BJ (cell line): ENCODE measurements at regions not wholly inside any gene's neighbourhood (a gene's known extent, or its start where the extent isn't known, plus 50 kb on each side); places are given as distances from the start of the nearest gene placed in this dataset.

Source experiments
- CTCF ChIA-PET: fragments of 350-600 bp; formaldehyde crosslinking; extraction: SDS; loops from one replicate; lab custom pipeline; 2021; ENCODE audit warnings: antibody characterized with exemption, inconsistent platforms; lab: Yijun Ruan, JAX
- POLR2A ChIA-PET: fragments of 300-600 bp; sonication (Branson Sonifier 250); formaldehyde crosslinking; extraction: SDS; loops from one replicate; lab custom pipeline; 2021; ENCODE audit warnings: antibody characterized with exemption; lab: Charles Lee
- DNase-seq: peaks from one replicate; pipeline ENCODE4 v3.0.0-alpha.2; 2011; ENCODE audit warnings: low read depth
- H3K27me3 ChIP-seq: 2 replicates; pipeline ENCODE4 v1.6.0; 2011; ENCODE audit warnings: low read length; ENCODE audit not compliant: control insufficient read depth, insufficient read depth
- H3K36me3 ChIP-seq: 2 replicates; pipeline ENCODE4 v1.5.1; 2011; ENCODE audit warnings: low read length; ENCODE audit not compliant: control insufficient read depth, insufficient read depth
- H3K4me3 ChIP-seq: 2 replicates; pipeline ENCODE4 v1.5.1; 2011; ENCODE audit warnings: low read depth, mild to moderate bottlenecking, control low read depth, low read length
- TF ChIP-seq, protein P1 (sequence below): IDR thresholded peaks from 2 replicates; pipeline ENCODE4 v1.5.1; 2011; ENCODE audit warnings: low read depth, mild to moderate bottlenecking, control low read depth, inconsistent platforms, low read length, moderate library complexity; ENCODE audit not compliant: insufficient read depth

DNA sequence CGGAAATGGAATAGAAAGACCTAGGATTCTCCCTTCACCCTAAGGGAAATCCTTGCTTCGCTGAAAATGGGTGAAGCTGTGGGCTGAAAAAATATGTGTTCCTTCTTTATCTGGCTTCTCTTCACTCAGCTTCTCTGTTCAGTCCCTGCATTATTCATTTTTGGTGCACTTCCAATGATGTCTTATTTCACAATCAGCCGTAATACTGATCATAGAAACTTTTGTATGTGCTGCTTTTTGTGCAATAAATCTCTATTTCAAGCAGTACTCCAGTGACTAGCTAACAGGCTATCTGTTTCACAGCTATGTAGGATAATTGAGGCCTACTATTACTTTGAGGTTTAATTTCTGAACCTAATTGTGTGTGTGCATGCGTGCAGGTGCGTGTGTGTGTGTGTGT lies 144.6 kb downstream of the FOXL1 start:
- POLR2A ChIA-PET = no interaction called here
- TF ChIP-seq, protein P1, sequence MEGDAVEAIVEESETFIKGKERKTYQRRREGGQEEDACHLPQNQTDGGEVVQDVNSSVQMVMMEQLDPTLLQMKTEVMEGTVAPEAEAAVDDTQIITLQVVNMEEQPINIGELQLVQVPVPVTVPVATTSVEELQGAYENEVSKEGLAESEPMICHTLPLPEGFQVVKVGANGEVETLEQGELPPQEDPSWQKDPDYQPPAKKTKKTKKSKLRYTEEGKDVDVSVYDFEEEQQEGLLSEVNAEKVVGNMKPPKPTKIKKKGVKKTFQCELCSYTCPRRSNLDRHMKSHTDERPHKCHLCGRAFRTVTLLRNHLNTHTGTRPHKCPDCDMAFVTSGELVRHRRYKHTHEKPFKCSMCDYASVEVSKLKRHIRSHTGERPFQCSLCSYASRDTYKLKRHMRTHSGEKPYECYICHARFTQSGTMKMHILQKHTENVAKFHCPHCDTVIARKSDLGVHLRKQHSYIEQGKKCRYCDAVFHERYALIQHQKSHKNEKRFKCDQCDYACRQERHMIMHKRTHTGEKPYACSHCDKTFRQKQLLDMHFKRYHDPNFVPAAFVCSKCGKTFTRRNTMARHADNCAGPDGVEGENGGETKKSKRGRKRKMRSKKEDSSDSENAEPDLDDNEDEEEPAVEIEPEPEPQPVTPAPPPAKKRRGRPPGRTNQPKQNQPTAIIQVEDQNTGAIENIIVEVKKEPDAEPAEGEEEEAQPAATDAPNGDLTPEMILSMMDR = no peak
- CTCF ChIA-PET = interaction anchor here (0.6 to 0.7 kb wide), 2 partner anchors 13 to 20 kb away, joined by 3 read pairs; no protein-coding TSS in a partner anchor
- H3K27me3 ChIP-seq = peaks cover 16% of the 10 kb centered on the region
- H3K4me3 ChIP-seq = no peak overlapping the region
- H3K36me3 ChIP-seq = no peaks in the 10 kb centered on the region
- no peak for DNase-seq

DNA sequence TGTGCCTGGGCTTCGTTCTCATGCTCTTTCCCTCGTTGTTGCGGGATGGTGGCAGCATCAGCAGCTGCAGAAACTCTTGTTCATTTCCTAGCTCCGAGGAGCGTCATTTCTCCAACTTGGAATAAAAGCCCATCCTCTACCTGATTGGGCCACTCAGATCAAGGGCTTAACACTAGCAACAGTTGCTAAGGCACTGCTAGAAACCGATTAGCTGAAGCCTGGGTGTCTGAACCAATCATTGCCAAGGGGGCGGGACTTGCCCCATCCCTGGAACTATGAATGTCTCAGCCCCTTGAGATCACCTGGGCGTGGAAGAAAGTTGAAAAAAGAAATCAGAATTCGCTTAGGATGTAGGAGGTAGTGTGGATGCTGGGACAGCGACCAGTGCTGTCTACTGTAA lies 145.3 kb downstream of the FOXL1 start:
- Histone ChIP-seq H3K36me3 (no peaks in the 10 kb centered on the region), H3K4me3 (no peak overlapping the region), H3K27me3 (peaks cover 20% of the 10 kb centered on the region)
- TF ChIP-seq, protein P1 = no peak
- POLR2A ChIA-PET = no interaction called here
- no peak for DNase-seq
- CTCF ChIA-PET = no interaction called here

DNA sequence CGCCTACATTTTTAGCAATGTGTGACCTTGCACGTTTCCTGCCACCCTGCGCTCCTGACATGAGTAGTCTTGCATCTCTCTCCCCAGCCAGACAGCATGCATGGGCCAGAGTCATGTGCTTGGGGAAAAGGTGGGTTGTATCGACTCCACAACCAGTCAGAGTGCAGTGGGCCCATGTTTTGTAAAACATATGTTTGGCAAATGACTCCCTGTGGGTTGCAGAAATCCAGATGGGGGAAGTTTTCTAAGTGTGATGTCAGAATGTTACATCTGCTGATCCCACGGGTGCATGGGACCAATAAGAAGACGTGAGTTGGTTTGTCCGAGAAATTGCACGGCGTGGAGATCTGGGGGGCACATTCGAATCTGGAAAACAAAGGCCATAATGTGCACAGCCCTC lies 147.1 kb downstream of the FOXL1 start:
- no peak overlapping the region for H3K4me3 ChIP-seq
- CTCF ChIA-PET = no interaction called here
- no peaks in the 10 kb centered on the region for H3K36me3 ChIP-seq
- TF ChIP-seq, protein P1 = no peak
- peaks cover 20% of the 10 kb centered on the region for H3K27me3 ChIP-seq
- DNase-seq = no peak
- POLR2A ChIA-PET = no interaction called here

DNA sequence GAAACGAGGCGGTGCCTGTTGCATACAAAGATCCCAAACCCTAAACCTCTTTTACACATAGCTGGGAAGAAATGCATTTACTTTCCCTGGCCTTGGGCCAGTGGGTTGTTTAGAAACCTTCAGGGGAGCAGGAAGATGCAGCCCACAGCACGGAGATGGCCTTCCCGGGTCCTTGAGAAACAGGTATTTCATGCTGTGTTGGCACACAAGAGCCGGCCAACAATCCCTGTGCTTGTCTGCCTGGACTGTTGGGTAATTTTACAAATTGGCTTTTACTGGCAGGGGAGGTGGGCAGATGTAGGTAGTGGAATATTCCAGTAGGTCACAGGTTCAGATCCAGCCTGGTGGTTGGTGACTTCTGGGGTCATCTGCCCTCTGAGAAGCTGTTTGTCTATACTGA lies 148.0 kb downstream of the FOXL1 start:
- CTCF ChIA-PET = no interaction called here
- TF ChIP-seq, protein P1 = no peak
- Histone ChIP-seq H3K4me3 (no peak overlapping the region), H3K36me3 (no peaks in the 10 kb centered on the region), H3K27me3 (peaks cover 22% of the 10 kb centered on the region)
- POLR2A ChIA-PET = no interaction called here
- no peak for DNase-seq

DNA sequence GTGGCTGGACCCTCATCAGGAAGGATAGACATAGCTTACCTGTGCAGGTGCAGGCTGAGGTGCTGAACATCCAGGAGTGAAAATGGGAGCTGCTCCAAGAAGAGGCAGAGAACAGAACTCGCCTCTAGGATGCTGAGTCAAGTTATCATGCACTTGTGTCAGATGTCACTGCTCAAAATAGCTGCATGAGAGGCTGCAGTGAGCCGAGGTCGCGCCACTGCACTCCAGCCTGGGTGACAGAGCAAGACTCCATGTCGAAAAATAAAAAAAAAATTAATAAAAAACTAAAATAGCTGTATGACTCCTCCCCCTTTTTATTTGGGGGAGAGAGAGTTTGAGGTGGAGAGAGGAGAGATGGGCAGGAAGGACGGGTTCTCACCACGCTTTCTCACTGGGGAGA lies 148.8 kb downstream of the FOXL1 start:
- TF ChIP-seq, protein P1 = no peak

More for the DNA sequence above, 148.8 kb downstream of the FOXL1 start:
- H3K36me3 ChIP-seq = no peaks in the 10 kb centered on the region
- H3K4me3 ChIP-seq = no peak overlapping the region
- no peak for DNase-seq
- ChIA-PET POLR2A (no interaction called here), CTCF (no interaction called here)
- peaks cover 25% of the 10 kb centered on the region for H3K27me3 ChIP-seq
